Astrocyte (in vitro differentiated cells and primary cell): ENCODE measurements at regions not wholly inside any gene's neighbourhood (a gene's known extent, or its start where the extent isn't known, plus 50 kb on each side); places are given as distances from the start of the nearest gene placed in this dataset.

Source experiments
- DNase-seq: peaks from one replicate; pipeline ENCODE4 v3.0.0-alpha.2; 2010; ENCODE audit warnings: low read depth
- FAIRE-seq: peaks from 2 replicates; lab custom pipeline; 2011; peaks lifted over from hg19 to GRCh38; lab: Jason Lieb, UNC
- H2AFZ ChIP-seq: 2 replicates; pipeline ENCODE4 v1.6.0; 2012; ENCODE audit warnings: low read depth, low read length, inconsistent platforms
- H3K27ac ChIP-seq: 2 replicates; pipeline ENCODE4 v1.5.1; 2011; ENCODE audit warnings: low read depth, low read length, inconsistent platforms
- H3K27me3 ChIP-seq: 2 replicates; pipeline ENCODE4 v1.6.0; 2011; ENCODE audit warnings: low read length, inconsistent platforms; ENCODE audit not compliant: insufficient read depth
- H3K36me3 ChIP-seq: 2 replicates; pipeline ENCODE4 v1.5.1; 2011; ENCODE audit warnings: low read length, inconsistent platforms; ENCODE audit not compliant: insufficient read depth
- H3K4me1 ChIP-seq: 2 replicates; pipeline ENCODE4 v1.5.1; 2011; ENCODE audit warnings: low read length, inconsistent platforms; ENCODE audit not compliant: insufficient read depth
- H3K4me2 ChIP-seq: 2 replicates; pipeline ENCODE4 v1.6.0; 2012; ENCODE audit warnings: low read length, inconsistent platforms
- H3K4me3 ChIP-seq: 2 replicates; pipeline ENCODE4 v1.5.1; 2011; ENCODE audit warnings: low read depth, mild to moderate bottlenecking, low read length, inconsistent platforms; ENCODE audit not compliant: insufficient read depth
- H3K79me2 ChIP-seq: 2 replicates; pipeline ENCODE4 v1.6.0; 2012; ENCODE audit warnings: mild to moderate bottlenecking, low read length, inconsistent platforms; ENCODE audit not compliant: insufficient read depth
- H3K9ac ChIP-seq: 2 replicates; pipeline ENCODE4 v1.6.0; 2012; ENCODE audit warnings: mild to moderate bottlenecking, low read length, inconsistent platforms
- H3K9me3 ChIP-seq: 2 replicates; pipeline ENCODE4 v1.5.1; 2012; ENCODE audit warnings: low read depth, mild to moderate bottlenecking, low read length, inconsistent platforms; ENCODE audit not compliant: insufficient read depth
- H4K20me1 ChIP-seq: 2 replicates; pipeline ENCODE4 v1.6.0; 2012; ENCODE audit warnings: low read length, inconsistent platforms; ENCODE audit not compliant: insufficient read depth
- H3K27ac Mint-ChIP-seq: one replicate; pipeline ENCODE4 v1.8.0; 2021; ENCODE audit warnings: mild to moderate bottlenecking, mixed read lengths; ENCODE audit not compliant: unreplicated experiment
- H3K27me3 Mint-ChIP-seq: one replicate; pipeline ENCODE4 v1.8.0; 2021; ENCODE audit warnings: low read depth, mixed read lengths; ENCODE audit not compliant: unreplicated experiment
- H3K36me3 Mint-ChIP-seq: one replicate; pipeline ENCODE4 v1.8.0; 2021; ENCODE audit warnings: low read depth, mixed read lengths; ENCODE audit not compliant: unreplicated experiment
- H3K4me1 Mint-ChIP-seq: one replicate; pipeline ENCODE4 v1.8.0; 2021; ENCODE audit warnings: low read depth, mixed read lengths; ENCODE audit not compliant: unreplicated experiment
- H3K4me3 Mint-ChIP-seq: one replicate; pipeline ENCODE4 v1.8.0; 2021; ENCODE audit warnings: mild to moderate bottlenecking, moderate library complexity, mixed read lengths; ENCODE audit not compliant: unreplicated experiment
- H3K9me3 Mint-ChIP-seq: one replicate; pipeline ENCODE4 v1.8.0; 2021; ENCODE audit warnings: mild to moderate bottlenecking, mixed read lengths; ENCODE audit not compliant: unreplicated experiment
- CTCF ChIP-seq: IDR thresholded peaks from 2 replicates; pipeline ENCODE4 v1.5.1; 2011; ENCODE audit warnings: low read depth, mild to moderate bottlenecking, inconsistent platforms, low read length, moderate library complexity; ENCODE audit not compliant: insufficient read depth
- EZH2 ChIP-seq: IDR thresholded peaks from 2 replicates; pipeline ENCODE4 v1.6.1; 2012; ENCODE audit warnings: mild to moderate bottlenecking, low read length, inconsistent platforms; ENCODE audit not compliant: insufficient read depth

- peaks cover 2% of the 10 kb centered on the region for H3K9me3 Mint-ChIP-seq
- Histone ChIP-seq H3K27ac (no peak overlapping the region), H3K36me3 (no peaks in the 10 kb centered on the region), H3K9me3 (no peaks in the 10 kb centered on the region), H4K20me1 (no peaks in the 10 kb centered on the region), H3K9ac (no peak overlapping the region), H2AFZ (no peak overlapping the region), H3K4me3 (no peak overlapping the region), H3K4me2 (no peak overlapping the region), H3K79me2 (no peaks in the 10 kb centered on the region), H3K4me1 (no peaks in the 10 kb centered on the region), H3K27me3 (no peaks in the 10 kb centered on the region)
- H3K27me3 Mint-ChIP-seq: no peaks in the 10 kb centered on the region
- H3K36me3 Mint-ChIP-seq: no peaks in the 10 kb centered on the region
- H3K4me1 Mint-ChIP-seq: peaks cover 2% of the 10 kb centered on the region
- no peak for DNase-seq
- no peak overlapping the region for H3K27ac Mint-ChIP-seq
- TF ChIP-seq EZH2 (no peak), CTCF (no peak)
- no peak for FAIRE-seq
- no peak overlapping the region for H3K4me3 Mint-ChIP-seq
These were observed 916.5 kb upstream of the SOX11 start for GRCh38 chr2:4775668-4776067.

GRCh38 chr2:4780679-4781078, 911.5 kb upstream of the SOX11 start:
- DNase-seq: no peak
- H3K27ac ChIP-seq: no peak overlapping the region
- H3K79me2 ChIP-seq: no peaks in the 10 kb centered on the region
- peaks cover 4% of the 10 kb centered on the region for H3K9me3 Mint-ChIP-seq
- H3K9ac ChIP-seq: no peak overlapping the region
- no peak overlapping the region for H3K4me3 ChIP-seq
- H2AFZ ChIP-seq: no peak overlapping the region
- H3K4me1 ChIP-seq: no peaks in the 10 kb centered on the region
- H3K27ac Mint-ChIP-seq: no peak overlapping the region
- no peak overlapping the region for H3K4me3 Mint-ChIP-seq
- no peak for FAIRE-seq
- TF ChIP-seq CTCF: no peak
- TF ChIP-seq EZH2: no peak
- H3K27me3 Mint-ChIP-seq: no peaks in the 10 kb centered on the region
- H3K4me1 Mint-ChIP-seq: peaks cover 5% of the 10 kb centered on the region
- H3K36me3 ChIP-seq: no peaks in the 10 kb centered on the region
- H3K27me3 ChIP-seq: no peaks in the 10 kb centered on the region
- no peak overlapping the region for H3K4me2 ChIP-seq
- no peaks in the 10 kb centered on the region for H3K36me3 Mint-ChIP-seq
- no peaks in the 10 kb centered on the region for H4K20me1 ChIP-seq
- H3K9me3 ChIP-seq: peaks cover 4% of the 10 kb centered on the region

- Histone ChIP-seq H2AFZ (no peak overlapping the region), H3K4me2 (no peak overlapping the region), H3K4me3 (no peak overlapping the region), H3K36me3 (no peaks in the 10 kb centered on the region), H4K20me1 (no peaks in the 10 kb centered on the region), H3K9ac (no peak overlapping the region), H3K4me1 (no peaks in the 10 kb centered on the region), H3K79me2 (no peaks in the 10 kb centered on the region), H3K9me3 (peaks cover 4% of the 10 kb centered on the region), H3K27me3 (no peaks in the 10 kb centered on the region), H3K27ac (no peak overlapping the region)
- Mint-ChIP-seq H3K36me3 (no peaks in the 10 kb centered on the region), H3K4me3 (no peak overlapping the region), H3K27me3 (no peaks in the 10 kb centered on the region), H3K27ac (no peak overlapping the region), H3K4me1 (peaks cover 5% of the 10 kb centered on the region), H3K9me3 (peaks cover 8% of the 10 kb centered on the region)
- no peak for TF ChIP-seq EZH2
- no peak for TF ChIP-seq CTCF
- DNase-seq (no peak), FAIRE-seq (no peak)
These were observed 909.5 kb upstream of the SOX11 start for GRCh38 chr2:4782647-4783046.
